KMS-11 (cell line): ENCODE measurements at regions not wholly inside any gene's neighbourhood (a gene's known extent, or its start where the extent isn't known, plus 50 kb on each side); places are given as distances from the start of the nearest gene placed in this dataset.

ENCODE experiments used
- H2AFZ ChIP-seq: fragments of 200-600 bp; sonication (generic); 2 replicates; pipeline ENCODE4 v1.6.1; 2016; ENCODE audit warnings: antibody characterized with exemption, mixed run types, low read depth
- H3K27ac ChIP-seq: fragments of 200-600 bp; sonication (generic); 2 replicates; pipeline ENCODE4 v1.6.1; 2016; ENCODE audit warnings: mild to moderate bottlenecking, mixed run types
- H3K27me3 ChIP-seq: fragments of 200-600 bp; sonication (generic); 2 replicates; pipeline ENCODE4 v1.6.1; 2017; ENCODE audit warnings: mild to moderate bottlenecking, low read depth, mixed run types, moderate library complexity; ENCODE audit not compliant: insufficient read depth
- H3K36me3 ChIP-seq: fragments of 200-600 bp; sonication (generic); 2 replicates; pipeline ENCODE4 v1.6.1; 2017; ENCODE audit warnings: mild to moderate bottlenecking, mixed run types; ENCODE audit not compliant: insufficient read depth
- H3K4me1 ChIP-seq: fragments of 200-600 bp; sonication (generic); 2 replicates; pipeline ENCODE4 v1.6.1; 2016; ENCODE audit warnings: mild to moderate bottlenecking, low read depth, mixed run types; ENCODE audit not compliant: poor library complexity, severe bottlenecking
- H3K4me2 ChIP-seq: fragments of 200-600 bp; sonication (generic); 2 replicates; pipeline ENCODE4 v1.7.0; 2016; ENCODE audit warnings: mild to moderate bottlenecking, mixed run types
- H3K4me3 ChIP-seq: fragments of 200-600 bp; sonication (generic); IDR thresholded peaks from 2 replicates; pipeline ENCODE4 v1.6.1; 2017; ENCODE audit warnings: low read depth, low read length, mixed read lengths; ENCODE audit not compliant: insufficient read depth
- H3K79me2 ChIP-seq: fragments of 200-600 bp; sonication (generic); 2 replicates; pipeline ENCODE4 v1.6.1; 2016; ENCODE audit warnings: low read depth, mixed run types; ENCODE audit not compliant: insufficient read depth
- H3K9ac ChIP-seq: fragments of 200-600 bp; sonication (generic); 2 replicates; pipeline ENCODE4 v1.6.1; 2016; ENCODE audit warnings: mild to moderate bottlenecking, mixed run types
- H4K20me1 ChIP-seq: fragments of 200-600 bp; sonication (generic); 2 replicates; pipeline ENCODE4 v1.6.1; 2016; ENCODE audit warnings: mild to moderate bottlenecking, mixed run types; ENCODE audit not compliant: insufficient read depth
- TF ChIP-seq, protein P1 (sequence below): fragments of 200-600 bp; sonication (generic); conservative IDR thresholded peaks from 2 replicates; pipeline ENCODE4 v1.6.1; 2017; ENCODE audit warnings: low read depth, mild to moderate bottlenecking, antibody characterized with exemption, low read length, moderate library complexity, mixed read lengths

DNA sequence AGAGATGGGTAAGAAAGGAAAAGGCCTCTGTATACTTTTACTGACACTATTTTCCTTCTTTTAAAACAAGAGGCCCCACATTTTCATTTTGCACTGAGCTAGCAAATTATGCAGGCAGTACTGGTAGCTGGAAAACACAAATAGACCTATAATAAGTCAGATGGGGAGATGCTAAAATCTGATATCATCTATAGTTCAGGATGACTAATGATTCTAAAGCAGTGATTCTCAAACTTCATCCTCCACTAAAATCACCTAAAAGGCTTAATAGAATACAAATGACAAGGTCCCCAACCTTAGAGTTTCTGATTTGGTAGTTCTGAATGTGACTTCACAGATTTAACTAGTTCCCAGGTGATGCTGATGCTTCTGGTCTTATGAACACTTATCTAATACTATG is 247.3 kb upstream of the DIPK2B start:
- H3K79me2 ChIP-seq = no peaks in the 10 kb centered on the region
- no peak overlapping the region for H2AFZ ChIP-seq
- H4K20me1 ChIP-seq = no peaks in the 10 kb centered on the region
- H3K4me3 ChIP-seq = no peak overlapping the region
- H3K4me1 ChIP-seq = no peaks in the 10 kb centered on the region
- H3K27ac ChIP-seq = no peak overlapping the region
- H3K4me2 ChIP-seq = no peak overlapping the region
- TF ChIP-seq, protein P1, sequence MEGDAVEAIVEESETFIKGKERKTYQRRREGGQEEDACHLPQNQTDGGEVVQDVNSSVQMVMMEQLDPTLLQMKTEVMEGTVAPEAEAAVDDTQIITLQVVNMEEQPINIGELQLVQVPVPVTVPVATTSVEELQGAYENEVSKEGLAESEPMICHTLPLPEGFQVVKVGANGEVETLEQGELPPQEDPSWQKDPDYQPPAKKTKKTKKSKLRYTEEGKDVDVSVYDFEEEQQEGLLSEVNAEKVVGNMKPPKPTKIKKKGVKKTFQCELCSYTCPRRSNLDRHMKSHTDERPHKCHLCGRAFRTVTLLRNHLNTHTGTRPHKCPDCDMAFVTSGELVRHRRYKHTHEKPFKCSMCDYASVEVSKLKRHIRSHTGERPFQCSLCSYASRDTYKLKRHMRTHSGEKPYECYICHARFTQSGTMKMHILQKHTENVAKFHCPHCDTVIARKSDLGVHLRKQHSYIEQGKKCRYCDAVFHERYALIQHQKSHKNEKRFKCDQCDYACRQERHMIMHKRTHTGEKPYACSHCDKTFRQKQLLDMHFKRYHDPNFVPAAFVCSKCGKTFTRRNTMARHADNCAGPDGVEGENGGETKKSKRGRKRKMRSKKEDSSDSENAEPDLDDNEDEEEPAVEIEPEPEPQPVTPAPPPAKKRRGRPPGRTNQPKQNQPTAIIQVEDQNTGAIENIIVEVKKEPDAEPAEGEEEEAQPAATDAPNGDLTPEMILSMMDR = no peak
- no peaks in the 10 kb centered on the region for H3K36me3 ChIP-seq
- no peak overlapping the region for H3K9ac ChIP-seq
- H3K27me3 ChIP-seq = no peaks in the 10 kb centered on the region

DNA sequence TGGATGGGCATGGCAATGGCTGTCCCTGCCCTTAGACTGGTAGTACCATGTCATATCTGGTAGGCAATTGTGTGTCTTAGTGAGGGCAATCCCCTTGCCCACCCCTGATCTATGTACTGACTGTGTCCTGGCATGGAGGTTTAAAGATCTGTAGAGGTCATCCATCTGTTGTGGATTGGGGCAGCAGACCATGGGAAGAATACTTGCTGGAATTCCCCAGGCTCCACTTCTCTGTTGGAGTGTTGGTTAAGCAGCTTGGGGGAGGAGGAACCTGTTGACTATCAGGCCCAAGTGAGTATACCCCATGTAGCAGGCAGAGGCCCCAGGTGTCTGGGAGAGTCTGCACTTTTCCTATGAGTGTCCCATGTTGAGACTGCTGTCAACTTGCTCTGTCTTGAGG is 246.7 kb upstream of the DIPK2B start:
- Histone ChIP-seq H3K9ac (no peak overlapping the region), H3K4me2 (no peak overlapping the region), H3K4me3 (no peak overlapping the region), H3K79me2 (no peaks in the 10 kb centered on the region), H4K20me1 (no peaks in the 10 kb centered on the region), H3K27ac (no peak overlapping the region), H3K36me3 (no peaks in the 10 kb centered on the region), H2AFZ (no peak overlapping the region), H3K27me3 (no peaks in the 10 kb centered on the region), H3K4me1 (no peaks in the 10 kb centered on the region)
- TF ChIP-seq, protein P1 = no peak

DNA sequence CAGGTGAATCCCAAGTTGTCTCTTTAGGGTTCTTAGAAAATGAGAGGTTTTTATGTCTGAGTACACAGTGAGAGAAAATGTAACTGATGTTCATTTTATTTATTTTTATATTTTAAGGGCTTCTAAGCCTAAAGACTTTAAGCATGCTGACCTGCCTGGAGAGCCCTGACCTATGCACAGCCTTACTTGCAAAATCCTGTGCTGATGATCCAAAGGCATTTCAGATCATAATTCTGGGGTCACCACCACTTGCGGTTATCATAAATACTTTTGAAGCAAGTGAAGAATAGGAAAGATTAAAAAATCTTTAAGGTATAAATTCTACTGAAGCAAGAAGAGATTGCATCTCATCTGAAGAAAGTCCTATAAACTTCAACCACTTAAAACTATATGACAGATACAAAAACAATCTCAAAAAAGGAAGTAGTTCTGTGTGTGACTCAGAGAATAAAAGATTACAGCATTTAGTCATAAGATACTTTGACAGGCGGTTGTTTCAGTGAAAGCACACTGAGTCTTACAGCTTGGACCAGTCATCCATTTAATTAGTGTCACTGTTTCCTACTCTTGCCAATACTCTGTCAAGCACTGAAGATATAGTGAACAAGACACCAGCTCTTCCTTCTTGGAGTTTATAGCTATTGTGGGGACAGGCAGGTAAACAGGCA is 245.2 kb upstream of the DIPK2B start:
- Histone ChIP-seq H4K20me1 (no peaks in the 10 kb centered on the region), H3K4me2 (no peak overlapping the region), H3K4me1 (no peaks in the 10 kb centered on the region), H3K27me3 (no peaks in the 10 kb centered on the region), H3K4me3 (no peak overlapping the region), H3K9ac (no peak overlapping the region), H3K36me3 (no peaks in the 10 kb centered on the region), H3K27ac (no peak overlapping the region), H2AFZ (no peak overlapping the region), H3K79me2 (no peaks in the 10 kb centered on the region)
- TF ChIP-seq, protein P1 = no peak

DNA sequence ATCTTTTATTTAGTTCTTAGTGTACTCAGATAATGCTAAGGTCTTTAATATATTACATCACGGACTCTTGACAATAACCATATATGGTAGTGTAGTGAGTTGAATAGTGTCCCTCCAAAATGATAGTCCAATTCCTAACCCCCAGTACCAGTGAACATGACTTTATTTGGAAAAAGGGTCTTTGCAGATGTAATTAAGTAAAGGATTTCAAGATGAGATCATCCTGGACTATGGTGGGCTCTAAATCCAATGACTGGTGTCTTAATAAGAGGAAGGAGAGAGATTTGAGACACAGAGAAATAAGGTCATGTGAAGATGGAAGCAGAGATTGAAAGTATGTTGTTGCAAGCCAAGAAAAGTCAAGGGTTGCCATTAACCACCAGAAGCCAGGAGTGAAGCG is 236.5 kb upstream of the DIPK2B start:
- Histone ChIP-seq H3K27me3 (no peaks in the 10 kb centered on the region), H3K9ac (no peak overlapping the region), H3K27ac (no peak overlapping the region), H3K4me3 (no peak overlapping the region), H3K79me2 (no peaks in the 10 kb centered on the region), H3K36me3 (no peaks in the 10 kb centered on the region), H4K20me1 (no peaks in the 10 kb centered on the region), H3K4me1 (no peaks in the 10 kb centered on the region), H3K4me2 (no peak overlapping the region), H2AFZ (no peak overlapping the region)
- TF ChIP-seq, protein P1 = no peak
